ENCODE measurements at regions not wholly inside any gene's neighbourhood (a gene's known extent, or its start where the extent isn't known, plus 50 kb on each side); places are given as distances from the start of the nearest gene placed in this dataset.

- H3K27me3 Mint-ChIP-seq (ENCODE audit: insufficient read depth, unreplicated experiment) = peaks cover 3% of the 10 kb centered on the region
- ChIA-PET CTCF (no interaction called here), POLR2A (no interaction called here)
These were observed 284.5 kb downstream of the IRX2 start for GRCh38 chr5:2466966-2467365.

GRCh38 chr5:2465383-2465782 is 286.1 kb downstream of the IRX2 start:
- H3K9me3 Mint-ChIP-seq (ENCODE audit: unreplicated experiment) = no peaks in the 10 kb centered on the region
- ChIA-PET CTCF (interaction anchor here (0.6 kb wide), 1 partner anchor 396 kb away, joined by 4 read pairs; no protein-coding TSS in a partner anchor), POLR2A (no interaction called here)
- TF ChIP-seq CTCF (IDR thresholded peaks at IDR 0.05; ENCODE audit: unreplicated experiment) = no peak
- no peaks in the 10 kb centered on the region for H3K4me1 Mint-ChIP-seq (ENCODE audit: insufficient read depth, unreplicated experiment)
- no peak overlapping the region for H3K4me3 Mint-ChIP-seq (ENCODE audit: unreplicated experiment)
- no peak for DNase-seq (ENCODE audit: unreplicated experiment)
- peaks cover 6% of the 10 kb centered on the region for H3K36me3 Mint-ChIP-seq (ENCODE audit: insufficient read depth, unreplicated experiment)
- intact Hi-C loops (cut with micrococcal nuclease) = no loop called here
- H3K27me3 Mint-ChIP-seq (ENCODE audit: insufficient read depth, unreplicated experiment) = peaks cover 13% of the 10 kb centered on the region
- H3K27ac Mint-ChIP-seq (ENCODE audit: low read depth, unreplicated experiment) = no peak overlapping the region
- BruUV-seq (replicated peaks) = no TSS peak

More at GRCh38 chr5:2466966-2467365, 284.5 kb downstream of the IRX2 start:
- no peak for DNase-seq (ENCODE audit: unreplicated experiment)
- no peak overlapping the region for H3K4me3 Mint-ChIP-seq (ENCODE audit: unreplicated experiment)
- H3K9me3 Mint-ChIP-seq (ENCODE audit: unreplicated experiment) = no peaks in the 10 kb centered on the region
- no TSS peak for BruUV-seq (replicated peaks)
- H3K4me1 Mint-ChIP-seq (ENCODE audit: insufficient read depth, unreplicated experiment) = no peaks in the 10 kb centered on the region
- no peak for TF ChIP-seq CTCF (IDR thresholded peaks at IDR 0.05; ENCODE audit: unreplicated experiment)
- H3K27ac Mint-ChIP-seq (ENCODE audit: low read depth, unreplicated experiment) = no peak overlapping the region
- intact Hi-C loops (cut with micrococcal nuclease) = no loop called here
- peaks cover 6% of the 10 kb centered on the region for H3K36me3 Mint-ChIP-seq (ENCODE audit: insufficient read depth, unreplicated experiment)

- Mint-ChIP-seq H3K9me3 (ENCODE audit: unreplicated experiment) (no peaks in the 10 kb centered on the region), H3K36me3 (ENCODE audit: insufficient read depth, unreplicated experiment) (peaks cover 6% of the 10 kb centered on the region), H3K27ac (ENCODE audit: low read depth, unreplicated experiment) (no peak overlapping the region), H3K27me3 (ENCODE audit: insufficient read depth, unreplicated experiment) (peaks cover 25% of the 10 kb centered on the region), H3K4me3 (ENCODE audit: unreplicated experiment) (no peak overlapping the region), H3K4me1 (ENCODE audit: insufficient read depth, unreplicated experiment) (no peaks in the 10 kb centered on the region)
- TF ChIP-seq CTCF (IDR thresholded peaks at IDR 0.05; ENCODE audit: unreplicated experiment) = no peak
- DNase-seq (ENCODE audit: unreplicated experiment) = no peak
- ChIA-PET CTCF (no interaction called here), POLR2A (no interaction called here)
- intact Hi-C loops (cut with micrococcal nuclease) = no loop called here
- BruUV-seq (replicated peaks) = no TSS peak
These were observed 287.3 kb downstream of the IRX2 start for GRCh38 chr5:2464141-2464540.

GRCh38 chr5:2461701-2462691 is 289.5 kb downstream of the IRX2 start:
- TF ChIP-seq CTCF (IDR thresholded peaks at IDR 0.05; ENCODE audit: unreplicated experiment) = no peak
- intact Hi-C loops (cut with micrococcal nuclease) = no loop called here
- no TSS peak for BruUV-seq (replicated peaks)
- no peak overlapping the region for H3K27ac Mint-ChIP-seq (ENCODE audit: low read depth, unreplicated experiment)
- no peaks in the 10 kb centered on the region for H3K4me1 Mint-ChIP-seq (ENCODE audit: insufficient read depth, unreplicated experiment)
- no peaks in the 10 kb centered on the region for H3K9me3 Mint-ChIP-seq (ENCODE audit: unreplicated experiment)
- H3K36me3 Mint-ChIP-seq (ENCODE audit: insufficient read depth, unreplicated experiment) = peaks cover 6% of the 10 kb centered on the region
- POLR2A ChIA-PET = no interaction called here
- H3K27me3 Mint-ChIP-seq (ENCODE audit: insufficient read depth, unreplicated experiment) = peaks cover 25% of the 10 kb centered on the region
- DNase-seq (ENCODE audit: unreplicated experiment) = no peak
- H3K4me3 Mint-ChIP-seq (ENCODE audit: unreplicated experiment) = no peak overlapping the region
- CTCF ChIA-PET = no interaction called here

Data from MCF 10A (cell line).